SK-MEL-5 (cell line): ENCODE measurements at regions not wholly inside any gene's neighbourhood (a gene's known extent, or its start where the extent isn't known, plus 50 kb on each side); places are given as distances from the start of the nearest gene placed in this dataset.
A peak's percentile ranks its signal among the peaks of the same experiment; 100 is the strongest.

Source experiments
- DNase-seq: peaks from one replicate; pipeline ENCODE4 v3.0.0-alpha.2; 2016; ENCODE audit warnings: low read depth, low spot score
- in situ Hi-C: cut with HindIII; loops from 2 replicates; pipeline ENCODE4 v1.10.0; 2016; ENCODE audit warnings: low sequenced_read_pairs, high pct_unique_total_duplicates, low pct_unique_long_range_greater_than_20kb

- DNase-seq = no peak
- in situ Hi-C loops = no loop called here
Observed at GRCh38 chr19:28505134-28505533, 707.8 kb downstream of the UQCRFS1 start.

GRCh38 chr19:28504727-28505126, 708.2 kb downstream of the UQCRFS1 start:
- DNase-seq = no peak
- in situ Hi-C loops = no loop called here

- DNase-seq = no peak
- in situ Hi-C loops = no loop called here
Observed at GRCh38 chr19:28504139-28504538, 708.8 kb downstream of the UQCRFS1 start.

DNA sequence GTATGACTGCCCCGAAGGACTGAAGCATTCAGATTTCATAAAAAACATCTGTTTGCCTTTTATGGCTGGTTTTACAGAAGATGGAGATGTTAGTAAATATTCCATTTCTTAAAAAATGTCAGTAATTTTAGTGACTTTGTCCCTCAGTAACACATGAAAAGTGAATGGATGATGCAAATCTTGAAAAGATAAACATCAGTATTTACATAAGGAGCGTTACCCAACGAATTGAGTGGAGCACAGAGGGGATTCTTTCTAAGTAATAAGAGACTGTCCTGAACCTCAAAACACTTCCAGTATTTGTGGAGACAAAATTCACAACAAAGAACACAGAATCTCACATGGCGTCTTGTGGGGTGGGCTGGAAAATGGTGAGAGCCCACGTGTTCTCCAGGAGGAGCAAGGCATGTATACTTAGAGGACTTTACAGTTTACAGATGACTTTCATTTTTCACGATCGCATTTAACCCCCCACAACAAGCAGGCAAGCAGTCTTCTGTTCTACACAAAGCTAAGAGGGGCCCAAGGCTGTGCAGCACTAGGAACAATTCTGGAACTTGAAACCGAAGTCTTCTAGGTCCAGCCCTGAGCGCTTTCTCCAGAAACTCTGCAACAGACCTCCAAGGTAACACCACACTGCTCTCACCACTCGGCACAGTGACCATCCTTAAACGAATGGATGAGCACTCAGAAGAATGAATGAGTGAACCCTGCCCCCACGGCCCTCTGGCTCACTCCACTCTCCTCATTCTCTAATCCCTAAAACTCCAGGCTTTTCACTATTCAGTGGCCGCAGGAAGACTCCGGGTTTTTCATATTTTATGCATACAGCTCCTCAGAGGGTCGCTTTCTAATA, 709.8 kb downstream of the UQCRFS1 start:
- in situ Hi-C loops = no loop called here

GRCh38 chr19:28501976-28502375, 711.0 kb downstream of the UQCRFS1 start:
- DNase-seq = no peak
- in situ Hi-C loops = no loop called here

More for the DNA sequence above, 709.8 kb downstream of the UQCRFS1 start:
- DNase-seq = no peak

GRCh38 chr19:28500982-28501630, 711.8 kb downstream of the UQCRFS1 start:
- in situ Hi-C loops = no loop called here
- no peak for DNase-seq

DNA sequence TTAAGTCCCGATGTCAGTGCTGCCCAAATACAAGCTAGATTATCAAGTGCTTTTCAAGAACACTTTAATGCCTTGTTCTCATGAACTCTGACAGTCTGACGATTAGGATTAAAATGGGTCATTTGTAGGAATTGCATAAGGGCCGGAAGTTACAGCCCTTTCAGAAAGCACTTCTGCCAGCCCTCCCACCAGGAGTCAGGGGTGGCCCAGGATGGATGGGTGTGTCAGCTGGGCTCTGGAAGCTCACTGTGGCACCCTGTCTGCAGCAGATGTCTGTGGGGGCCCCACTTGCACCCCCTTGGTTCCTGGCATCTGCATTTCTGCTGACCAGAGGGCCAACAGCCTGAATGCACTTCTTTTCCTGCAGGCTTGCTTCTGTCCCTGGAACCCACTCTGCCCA, 712.7 kb downstream of the UQCRFS1 start:
- in situ Hi-C loops = no loop called here
- DNase-seq = peak; percentile 6

GRCh38 chr19:28498404-28498976, 714.5 kb downstream of the UQCRFS1 start:
- in situ Hi-C loops = no loop called here
- DNase-seq = peak; percentile 25

- no peak for DNase-seq
- in situ Hi-C loops = no loop called here
Observed at GRCh38 chr19:28497887-28498286, 715.1 kb downstream of the UQCRFS1 start.

GRCh38 chr19:28497137-28497536, 715.8 kb downstream of the UQCRFS1 start:
- in situ Hi-C loops = no loop called here
- DNase-seq = no peak

GRCh38 chr19:28495046-28495445, 717.9 kb downstream of the UQCRFS1 start:
- DNase-seq = no peak
- in situ Hi-C loops = no loop called here

DNA sequence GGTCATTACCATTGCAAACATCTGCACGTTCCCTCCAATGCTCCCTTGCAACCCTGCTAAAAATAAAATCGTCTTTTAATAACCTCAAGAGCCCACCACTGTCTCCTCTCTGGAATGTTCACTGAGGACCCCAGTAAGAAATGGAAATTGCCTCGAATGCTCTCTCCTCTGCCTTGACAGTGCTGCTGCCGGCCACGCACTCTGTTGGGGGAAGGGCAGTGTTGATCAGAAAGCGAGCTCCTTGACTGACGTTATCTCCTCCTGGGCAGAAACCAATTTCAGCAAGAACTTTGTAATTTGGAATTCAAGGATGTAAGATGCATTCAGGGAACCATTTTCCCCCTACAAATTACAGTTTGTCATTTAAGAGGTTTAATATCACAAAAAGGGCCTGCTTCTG, 718.5 kb downstream of the UQCRFS1 start:
- DNase-seq = no peak
- in situ Hi-C loops = no loop called here

- in situ Hi-C loops = no loop called here
Observed at GRCh38 chr19:28493884-28494283, 719.1 kb downstream of the UQCRFS1 start.

DNA sequence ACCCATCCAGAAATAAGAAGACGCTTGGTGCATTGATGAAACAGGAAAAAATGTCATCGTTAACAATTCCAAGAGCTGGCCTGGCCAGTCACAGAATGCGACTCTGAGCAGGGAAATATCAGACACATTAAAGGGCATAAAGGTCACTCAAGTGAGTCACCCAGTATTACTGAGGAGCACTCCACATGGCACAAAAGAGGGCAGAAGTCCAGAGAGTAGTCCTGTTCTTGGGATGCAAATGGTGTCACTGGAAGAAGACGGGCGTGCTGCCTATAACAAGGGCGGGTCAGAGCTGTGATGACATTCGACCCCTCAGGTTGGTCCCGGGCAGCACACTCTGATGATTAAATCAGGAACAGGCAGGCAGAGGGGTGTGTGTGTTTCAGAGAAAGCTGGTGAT, 720.3 kb downstream of the UQCRFS1 start:
- DNase-seq = no peak
- in situ Hi-C loops = no loop called here

More at GRCh38 chr19:28493884-28494283, 719.1 kb downstream of the UQCRFS1 start:
- DNase-seq = no peak

DNA sequence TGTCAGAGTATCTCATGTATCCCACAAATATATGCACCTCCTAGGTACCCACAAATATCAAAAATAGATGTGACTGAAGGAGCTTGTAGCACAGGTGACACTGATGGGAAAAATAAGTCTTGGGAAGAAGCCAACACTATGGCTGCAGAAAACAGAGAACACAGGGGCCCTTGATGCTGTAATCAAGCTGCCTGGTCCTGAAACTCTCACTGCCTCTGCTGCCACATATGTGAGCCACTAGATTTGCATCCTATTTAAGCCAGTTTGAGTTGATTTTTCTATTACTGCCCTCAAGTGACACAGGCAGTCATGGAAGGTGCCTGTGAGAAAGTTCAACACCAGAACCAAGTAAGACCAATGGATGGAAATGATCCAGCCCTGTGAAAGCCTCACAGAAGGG, 720.8 kb downstream of the UQCRFS1 start:
- no peak for DNase-seq
- in situ Hi-C loops = no loop called here

DNA sequence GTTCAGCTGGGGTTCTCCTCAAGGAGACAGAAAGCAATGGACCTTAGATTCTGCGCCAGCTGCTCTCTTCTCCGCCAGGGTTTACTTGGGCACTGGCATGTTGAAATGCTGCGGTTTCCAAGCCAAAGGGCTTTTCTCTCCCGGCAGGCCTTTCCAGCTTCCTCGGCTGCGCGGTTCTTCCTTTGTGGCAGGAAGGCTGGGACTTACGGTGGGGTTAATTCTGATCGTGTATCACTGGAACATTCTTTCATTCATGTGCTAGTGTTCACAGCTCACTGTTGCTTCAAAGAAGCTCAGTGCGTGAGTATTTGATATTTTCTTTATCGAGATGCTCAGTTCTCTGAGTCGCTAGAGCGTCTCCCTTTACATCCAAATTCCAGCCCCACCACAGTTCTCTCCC, 723.2 kb downstream of the UQCRFS1 start:
- in situ Hi-C loops = no loop called here
- no peak for DNase-seq

GRCh38 chr19:28489126-28489660, 723.8 kb downstream of the UQCRFS1 start:
- in situ Hi-C loops = no loop called here
- DNase-seq = no peak

GRCh38 chr19:28487999-28488398, 725.0 kb downstream of the UQCRFS1 start:
- in situ Hi-C loops = no loop called here
- no peak for DNase-seq
